Coronary artery (tissue), 2 donors: ENCODE measurements at regions not wholly inside any gene's neighbourhood (a gene's known extent, or its start where the extent isn't known, plus 50 kb on each side); places are given as distances from the start of the nearest gene placed in this dataset.

Experiments used
- DNase-seq: peaks from one replicate; pipeline ENCODE4 v3.0.0-alpha.2; 2017; ENCODE audit warnings: low spot score
- H3K27ac ChIP-seq, 2 donors: fragments of 200-600 bp; sonication (generic); one replicate each; pipeline ENCODE4 v1.5.1; 2016 to 2019
- H3K4me3 ChIP-seq: fragments of 200-600 bp; sonication (generic); 2 replicates; pipeline ENCODE4 v1.5.1; 2016; ENCODE audit warnings: mild to moderate bottlenecking, moderate library complexity
- TF ChIP-seq, protein P1 (sequence below): fragments of 200-600 bp; sonication (generic); IDR thresholded peaks from one replicate; pipeline ENCODE4 v1.5.1; 2019; ENCODE audit warnings: antibody characterized with exemption

DNA sequence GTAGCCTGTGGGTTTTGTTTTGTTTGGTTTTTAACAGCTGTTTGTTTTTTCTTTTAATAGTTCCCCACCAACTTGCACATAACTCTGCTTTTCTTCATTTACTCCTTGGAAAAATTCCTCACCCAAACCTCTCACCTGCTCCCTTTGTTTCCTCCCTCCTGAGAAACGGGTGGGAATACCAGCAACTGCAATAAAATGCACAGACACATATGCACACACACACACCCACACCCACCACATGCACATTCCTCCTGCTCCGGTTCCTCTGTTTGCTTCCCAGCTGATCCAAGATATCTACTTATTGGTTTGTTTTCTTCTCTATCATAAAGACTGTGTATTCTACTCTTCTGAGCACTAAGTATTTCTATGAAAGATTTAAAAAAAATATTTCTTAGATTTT is 161.1 kb upstream of the EPHA7 start:
- TF ChIP-seq, protein P1, sequence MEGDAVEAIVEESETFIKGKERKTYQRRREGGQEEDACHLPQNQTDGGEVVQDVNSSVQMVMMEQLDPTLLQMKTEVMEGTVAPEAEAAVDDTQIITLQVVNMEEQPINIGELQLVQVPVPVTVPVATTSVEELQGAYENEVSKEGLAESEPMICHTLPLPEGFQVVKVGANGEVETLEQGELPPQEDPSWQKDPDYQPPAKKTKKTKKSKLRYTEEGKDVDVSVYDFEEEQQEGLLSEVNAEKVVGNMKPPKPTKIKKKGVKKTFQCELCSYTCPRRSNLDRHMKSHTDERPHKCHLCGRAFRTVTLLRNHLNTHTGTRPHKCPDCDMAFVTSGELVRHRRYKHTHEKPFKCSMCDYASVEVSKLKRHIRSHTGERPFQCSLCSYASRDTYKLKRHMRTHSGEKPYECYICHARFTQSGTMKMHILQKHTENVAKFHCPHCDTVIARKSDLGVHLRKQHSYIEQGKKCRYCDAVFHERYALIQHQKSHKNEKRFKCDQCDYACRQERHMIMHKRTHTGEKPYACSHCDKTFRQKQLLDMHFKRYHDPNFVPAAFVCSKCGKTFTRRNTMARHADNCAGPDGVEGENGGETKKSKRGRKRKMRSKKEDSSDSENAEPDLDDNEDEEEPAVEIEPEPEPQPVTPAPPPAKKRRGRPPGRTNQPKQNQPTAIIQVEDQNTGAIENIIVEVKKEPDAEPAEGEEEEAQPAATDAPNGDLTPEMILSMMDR = no peak
- Histone ChIP-seq H3K27ac (no peak overlapping the region), H3K4me3 (no peak overlapping the region)
- DNase-seq = no peak

- TF ChIP-seq, protein P1 = no peak
- Histone ChIP-seq H3K27ac (no peak overlapping the region), H3K4me3 (no peak overlapping the region)
- DNase-seq = no peak
Observed at GRCh38 chr6:93575495-93576267, 156.3 kb upstream of the EPHA7 start.

DNA sequence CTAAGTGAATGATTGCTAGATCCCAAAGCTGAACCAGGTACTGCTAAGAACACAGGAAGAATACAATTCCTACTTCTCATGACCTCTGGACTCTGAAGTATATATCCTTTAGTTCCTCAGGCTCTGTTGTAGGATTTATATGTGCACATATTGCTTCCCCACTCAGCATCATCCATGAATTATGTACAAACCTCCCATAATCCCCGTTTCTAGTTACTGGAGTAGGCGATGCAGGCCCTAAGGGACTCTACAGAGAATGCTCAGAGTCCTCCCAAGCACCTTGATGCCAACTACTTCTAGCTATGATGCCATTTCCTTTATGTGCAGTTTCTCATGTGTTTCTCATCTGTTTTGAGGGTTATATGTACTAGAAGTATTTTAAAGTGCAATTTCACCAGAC is 154.9 kb upstream of the EPHA7 start:
- TF ChIP-seq, protein P1 = no peak
- no peak overlapping the region for H3K27ac ChIP-seq
- no peak for DNase-seq
- no peak overlapping the region for H3K4me3 ChIP-seq

- DNase-seq = no peak
- TF ChIP-seq, protein P1 = no peak
- Histone ChIP-seq H3K27ac (no peak overlapping the region), H3K4me3 (no peak overlapping the region)
Observed at GRCh38 chr6:93571346-93571745, 152.0 kb upstream of the EPHA7 start.

DNA sequence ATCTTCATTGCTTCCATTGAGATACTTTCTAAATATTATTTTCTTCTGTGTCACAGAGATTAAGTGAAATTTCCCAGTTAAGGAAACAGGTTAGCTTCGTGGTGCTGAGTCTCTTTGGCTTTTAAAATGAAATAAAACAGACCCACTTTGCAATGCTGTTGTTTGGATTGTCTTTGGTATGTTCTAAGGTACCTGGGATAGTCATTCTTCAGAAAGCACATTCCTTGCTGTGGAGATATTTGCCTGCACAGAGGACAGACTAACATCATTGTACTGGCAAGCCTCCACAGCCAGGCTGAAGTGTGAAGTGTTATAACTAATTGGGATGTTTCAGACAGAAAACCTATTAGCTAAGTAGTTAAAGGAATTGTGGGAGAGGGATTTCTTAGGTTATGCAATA is 148.8 kb upstream of the EPHA7 start:
- no peak for DNase-seq
- TF ChIP-seq, protein P1 = no peak
- Histone ChIP-seq H3K4me3 (no peak overlapping the region), H3K27ac (no peak overlapping the region)

GRCh38 chr6:93567164-93567563 is 147.8 kb upstream of the EPHA7 start:
- H3K27ac ChIP-seq = no peak overlapping the region
- no peak for DNase-seq

DNA sequence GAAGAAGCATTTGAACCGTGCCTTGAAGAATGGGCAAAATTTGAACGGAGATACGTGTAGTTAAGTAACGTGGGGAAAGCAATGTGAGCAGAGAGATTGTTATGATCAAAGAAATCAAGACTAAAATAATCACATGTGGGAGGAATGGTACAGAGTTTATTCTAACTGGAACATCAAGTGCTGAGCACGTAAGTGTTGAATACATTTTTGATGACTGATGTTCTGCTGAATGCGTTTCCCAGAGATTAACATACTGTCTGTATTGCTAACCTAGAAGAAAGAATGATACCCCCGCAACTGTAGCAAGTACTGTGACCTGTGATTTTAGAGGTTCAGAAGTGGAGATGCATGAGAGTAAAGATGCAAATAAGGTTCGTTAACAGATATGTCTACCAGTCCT is 146.9 kb upstream of the EPHA7 start:
- DNase-seq = no peak
- TF ChIP-seq, protein P1 = no peak
- Histone ChIP-seq H3K27ac (no peak overlapping the region), H3K4me3 (no peak overlapping the region)

More at GRCh38 chr6:93567164-93567563, 147.8 kb upstream of the EPHA7 start:
- no peak overlapping the region for H3K4me3 ChIP-seq
- TF ChIP-seq, protein P1 = no peak
